ENCODE measurements at regions not wholly inside any gene's neighbourhood (a gene's known extent, or its start where the extent isn't known, plus 50 kb on each side); places are given as distances from the start of the nearest gene placed in this dataset.

DNA sequence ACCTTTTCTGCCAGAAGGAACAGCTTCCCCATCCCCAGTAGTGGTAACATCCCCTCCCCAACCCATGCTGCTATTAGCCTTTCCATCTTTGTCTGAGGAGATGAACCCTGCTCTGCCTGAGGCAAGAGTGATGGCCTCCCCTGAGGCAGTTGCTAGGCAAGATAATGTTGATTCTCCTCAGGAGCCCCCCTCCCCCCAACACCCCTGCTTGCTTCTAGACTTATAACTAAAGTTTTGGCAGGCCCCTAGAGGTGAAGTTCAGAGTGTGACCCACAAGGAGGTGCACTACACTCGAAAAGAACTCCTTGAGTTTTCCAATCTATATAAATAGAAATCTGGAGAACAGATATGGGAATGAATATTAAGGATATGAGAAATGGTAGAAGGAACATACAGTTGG, 962.5 kb downstream of the ADGRL3 start:
- no peak for DNase-seq (ENCODE audit: low read depth in 2 of 2)

DNA sequence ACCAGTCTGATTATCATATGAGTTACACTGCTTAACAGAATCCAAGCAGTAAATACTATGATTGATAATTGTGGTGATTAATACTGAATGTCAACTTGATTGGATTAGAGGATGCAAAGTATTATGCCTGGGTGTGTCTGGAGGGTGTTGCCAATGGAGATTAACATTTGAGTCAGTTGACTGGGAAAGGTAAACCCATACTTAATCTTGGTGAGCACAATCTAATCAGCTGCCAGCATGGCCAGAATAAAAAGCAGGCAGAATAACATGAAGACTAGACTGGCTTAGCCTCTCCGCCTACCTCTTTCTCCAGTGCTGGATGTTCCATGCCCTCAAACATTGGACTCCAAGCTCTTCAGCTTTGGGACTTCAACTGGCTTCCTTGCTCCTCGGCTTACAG, 961.3 kb downstream of the ADGRL3 start:
- DNase-seq (ENCODE audit: low read depth in 2 of 2): no peak

DNA sequence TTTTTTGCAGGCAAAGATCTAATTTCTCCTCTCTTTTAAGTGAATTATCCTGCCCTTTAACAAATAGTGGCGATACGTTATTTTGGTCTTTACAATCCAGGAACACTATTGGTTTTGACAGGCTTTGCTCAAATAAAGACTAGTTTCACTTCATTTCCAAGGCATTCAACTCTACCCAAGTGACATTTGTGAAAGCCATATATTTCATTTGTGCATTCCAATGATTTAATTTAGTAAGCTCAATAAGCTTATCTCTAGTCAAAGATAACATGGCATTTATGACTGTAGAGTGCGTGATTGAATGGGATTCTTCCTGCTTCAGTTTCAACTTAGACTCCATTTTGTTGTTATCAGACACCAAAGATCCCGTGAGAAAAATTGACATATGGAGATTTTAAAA, 959.8 kb downstream of the ADGRL3 start:
- DNase-seq (ENCODE audit: low read depth in 2 of 2): no peak

DNA sequence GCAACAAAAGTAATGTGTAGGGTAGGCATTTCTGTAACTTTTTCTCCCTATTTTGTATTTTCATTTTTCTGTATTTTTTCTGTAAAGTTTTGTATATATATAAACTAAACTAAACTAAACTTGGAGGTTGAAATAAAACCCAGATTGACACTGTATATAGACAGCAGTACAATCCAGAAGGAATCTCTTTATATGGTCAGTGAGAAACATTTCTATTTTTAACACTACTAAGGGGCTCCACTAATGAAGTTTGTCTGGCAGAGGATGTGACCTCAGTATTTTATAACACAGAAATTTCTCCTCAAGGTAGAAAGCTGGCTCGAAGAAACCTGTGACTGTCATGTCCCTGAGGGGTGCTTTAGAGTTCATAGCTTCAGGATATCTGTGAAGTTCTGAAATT, 959.2 kb downstream of the ADGRL3 start:
- DNase-seq (ENCODE audit: low read depth in 2 of 2): no peak

DNA sequence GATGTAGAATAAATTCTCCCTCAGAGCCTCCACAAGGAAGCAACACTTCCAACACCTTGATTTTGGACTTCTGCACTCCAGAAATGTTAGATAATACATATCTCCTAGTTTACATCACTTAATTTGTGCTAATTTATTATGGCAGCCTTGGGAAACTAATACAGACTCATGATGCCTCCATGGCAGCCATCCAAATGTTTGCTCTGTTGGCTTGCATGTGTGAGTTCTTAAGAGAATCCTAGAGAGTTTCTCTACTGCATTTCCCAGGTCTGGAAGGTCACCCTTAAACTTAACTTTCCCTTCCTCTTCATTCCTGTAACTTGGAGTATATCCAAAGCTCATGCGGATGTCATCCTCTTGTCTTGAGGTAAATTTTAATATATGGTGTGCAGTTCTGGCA, 956.1 kb downstream of the ADGRL3 start:
- DNase-seq (ENCODE audit: low read depth in 2 of 2): no peak

DNA sequence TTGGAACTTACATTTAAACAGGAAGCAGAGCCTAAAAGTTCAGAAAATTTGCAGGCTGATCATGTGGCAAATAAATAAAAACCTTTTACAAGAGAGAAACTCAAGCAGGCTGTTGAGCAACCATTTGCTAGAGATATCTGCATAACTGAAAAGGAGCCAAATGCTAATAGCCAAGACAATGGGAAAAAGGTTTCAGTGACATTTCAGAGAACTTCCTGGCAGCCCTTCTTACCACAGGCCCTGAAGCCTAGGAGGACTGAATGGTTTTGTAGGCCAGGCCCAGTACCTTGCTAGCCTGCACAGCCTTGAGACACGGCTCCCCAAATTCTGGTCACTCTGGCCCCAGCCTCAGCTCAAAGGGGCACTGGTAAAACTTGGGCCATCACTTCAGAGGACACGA, 945.1 kb downstream of the ADGRL3 start:
- DNase-seq (ENCODE audit: low read depth in 2 of 2): no peak

DNA sequence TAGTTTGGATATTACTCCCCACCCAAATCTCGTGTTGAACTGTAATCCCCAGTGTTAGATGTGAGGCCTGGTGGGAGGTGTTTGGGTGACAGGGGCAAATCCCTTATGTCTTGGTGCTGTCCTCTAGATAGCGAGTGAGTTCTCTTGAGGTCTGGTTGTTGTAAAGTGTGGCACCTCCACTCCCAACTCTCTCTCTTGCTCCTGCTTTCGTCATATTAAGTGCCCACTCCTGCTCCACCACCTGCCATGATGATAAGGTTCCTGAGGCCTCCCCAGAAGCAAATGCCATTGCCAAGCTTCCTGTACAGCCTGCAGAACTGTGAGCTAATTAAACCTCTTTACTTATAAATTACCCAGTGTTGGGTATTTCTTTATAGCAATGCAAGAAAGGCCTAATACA, 944.3 kb downstream of the ADGRL3 start:
- DNase-seq (ENCODE audit: low read depth in 2 of 2): no peak

DNA sequence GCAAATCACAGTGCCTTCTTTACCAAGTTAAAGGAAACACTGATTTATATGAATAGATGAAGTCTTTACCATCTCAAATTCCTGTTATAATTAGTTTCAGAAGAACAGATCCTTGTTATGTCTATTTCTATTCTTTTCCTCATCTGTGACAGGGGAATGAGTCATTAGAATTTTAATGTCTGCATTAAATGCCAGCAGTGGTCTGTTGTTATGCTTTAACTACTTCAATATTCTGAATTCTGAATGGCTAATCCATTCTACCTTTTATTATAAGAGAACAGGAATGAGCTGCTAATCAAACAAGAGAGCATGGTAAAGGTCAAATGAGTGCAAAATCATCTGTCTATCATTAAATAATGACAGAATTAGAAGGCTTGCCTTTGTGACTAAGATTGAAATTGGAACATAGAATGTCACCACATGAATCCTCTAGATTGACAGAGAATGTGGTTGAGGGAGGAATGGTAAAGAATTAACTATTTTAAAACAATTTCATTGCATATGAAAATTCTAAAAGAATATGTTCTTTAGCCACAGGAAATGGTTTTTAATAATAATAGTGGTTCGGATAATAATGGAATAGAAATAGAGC, 935.5 kb downstream of the ADGRL3 start:
- DNase-seq (ENCODE audit: low read depth in 2 of 2): peak; percentile 7 to 10

DNA sequence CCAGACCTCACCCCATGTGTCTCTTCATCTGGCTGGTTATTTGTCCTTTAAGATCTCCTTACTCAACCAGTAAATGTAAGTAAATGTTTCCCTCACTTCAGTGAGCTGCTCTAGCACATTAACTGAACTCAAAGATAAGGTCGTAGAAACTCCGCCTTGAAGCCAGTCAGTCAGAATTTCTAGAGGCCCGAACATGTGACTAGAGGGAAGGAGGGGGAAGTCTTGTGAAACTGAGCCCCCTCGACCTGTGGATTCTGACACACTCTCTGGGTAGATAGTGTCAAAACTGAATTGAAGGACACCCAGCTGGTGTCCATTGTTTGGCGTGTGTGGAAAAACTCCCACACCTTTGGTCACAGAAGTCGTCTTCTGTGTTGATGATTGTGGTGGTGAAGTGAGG, 933.9 kb downstream of the ADGRL3 start:
- no peak for DNase-seq (ENCODE audit: low read depth in 2 of 2)

DNA sequence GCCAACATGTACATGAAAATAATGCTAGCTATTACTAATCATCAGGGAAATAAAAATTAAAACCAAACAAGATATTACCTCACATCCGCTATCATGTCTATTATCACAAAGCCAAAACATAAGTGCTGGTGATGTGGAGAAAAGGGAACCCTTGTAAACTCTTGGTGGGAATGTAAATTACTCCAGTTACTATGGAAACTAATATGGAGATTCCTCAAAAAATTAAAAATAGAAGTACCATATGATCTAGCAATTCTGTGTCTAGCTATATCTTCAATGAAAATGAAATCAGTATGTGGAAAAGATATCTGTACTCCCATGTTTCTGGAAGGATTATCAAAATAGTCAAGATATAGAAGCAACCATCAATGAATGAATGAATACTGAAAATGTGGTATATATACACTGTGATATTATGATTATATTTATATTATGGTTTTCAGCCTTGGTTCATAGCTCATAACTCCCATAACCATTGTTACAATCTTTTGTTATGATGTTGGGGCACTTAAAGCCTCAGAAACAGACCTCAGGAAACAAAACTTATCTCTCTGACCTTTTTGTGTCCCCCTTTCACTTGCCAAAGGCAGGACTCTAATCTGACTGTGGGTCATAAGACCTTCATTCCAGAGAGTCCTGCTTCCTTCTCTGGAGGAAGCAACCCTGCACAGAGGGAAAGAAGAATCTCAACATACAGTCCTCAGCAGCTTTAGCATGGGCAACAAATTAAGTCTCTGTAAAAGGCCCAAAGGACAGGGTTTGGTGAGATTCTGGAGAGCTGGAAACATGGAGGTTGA, 933.2 kb downstream of the ADGRL3 start:
- DNase-seq (ENCODE audit: low read depth in 2 of 2): no peak

DNA sequence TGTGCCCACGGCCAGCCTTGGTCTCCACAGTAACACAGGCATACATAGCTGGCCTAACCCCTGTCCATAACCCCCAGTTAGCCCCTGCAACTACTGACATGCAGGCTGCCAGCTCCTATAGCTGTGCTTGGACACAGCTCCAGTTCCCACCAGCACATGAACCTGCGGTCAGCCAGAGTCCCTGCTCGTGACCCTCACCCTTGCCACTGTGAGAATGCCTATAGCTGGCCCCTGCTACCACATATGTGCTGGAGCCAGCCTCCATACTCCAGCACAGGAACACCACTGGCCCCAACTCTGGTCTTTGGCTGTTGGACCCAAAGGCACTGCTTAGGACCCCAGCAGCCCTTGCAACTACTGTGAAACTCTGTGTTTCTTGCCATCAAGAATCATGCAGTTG, 930.9 kb downstream of the ADGRL3 start:
- no peak for DNase-seq (ENCODE audit: low read depth in 2 of 2)

DNA sequence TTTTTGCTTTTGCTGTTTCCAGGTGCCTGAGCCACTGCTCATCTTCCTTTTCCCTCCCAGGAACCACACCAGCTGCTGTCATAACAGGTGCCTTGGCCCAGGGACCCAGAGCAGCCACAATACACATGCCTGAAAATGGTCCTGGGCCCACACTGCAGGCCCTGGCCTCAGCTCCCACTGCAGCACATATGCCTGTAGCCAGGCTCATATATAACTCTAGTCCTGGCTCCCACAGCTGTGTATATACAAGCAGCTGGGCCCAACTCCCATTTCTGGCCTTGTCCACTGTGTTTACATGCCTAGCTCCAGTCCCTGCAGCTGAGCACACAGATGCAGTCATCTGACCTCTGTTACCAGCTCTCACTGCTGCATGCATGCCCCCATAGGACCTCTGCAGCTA, 930.5 kb downstream of the ADGRL3 start:
- no peak for DNase-seq (ENCODE audit: low read depth in 2 of 2)

DNA sequence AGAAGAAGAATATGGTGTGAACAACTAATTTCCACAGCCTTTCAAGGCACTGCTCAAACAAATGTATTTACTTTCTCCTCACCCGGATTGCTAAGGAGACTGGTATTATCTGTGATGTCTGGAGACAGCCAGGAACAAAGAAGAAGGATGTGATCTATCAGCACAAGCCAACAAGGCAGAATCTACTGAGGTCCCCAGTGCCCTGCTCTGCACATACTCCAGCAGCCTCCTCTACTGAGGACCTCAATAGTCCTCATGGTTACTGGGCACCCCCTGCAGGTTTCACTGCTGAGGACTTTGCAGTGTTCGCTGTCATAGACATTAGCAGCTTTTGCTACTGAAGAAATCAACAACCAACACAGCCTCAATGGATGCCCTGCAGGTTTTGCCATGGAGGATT, 930.1 kb downstream of the ADGRL3 start:
- DNase-seq (ENCODE audit: low read depth in 2 of 2): no peak

All from fibroblast of skin of left biceps (primary cell).